ENCODE measurements at regions not wholly inside any gene's neighbourhood (a gene's known extent, or its start where the extent isn't known, plus 50 kb on each side); places are given as distances from the start of the nearest gene placed in this dataset.

DNA sequence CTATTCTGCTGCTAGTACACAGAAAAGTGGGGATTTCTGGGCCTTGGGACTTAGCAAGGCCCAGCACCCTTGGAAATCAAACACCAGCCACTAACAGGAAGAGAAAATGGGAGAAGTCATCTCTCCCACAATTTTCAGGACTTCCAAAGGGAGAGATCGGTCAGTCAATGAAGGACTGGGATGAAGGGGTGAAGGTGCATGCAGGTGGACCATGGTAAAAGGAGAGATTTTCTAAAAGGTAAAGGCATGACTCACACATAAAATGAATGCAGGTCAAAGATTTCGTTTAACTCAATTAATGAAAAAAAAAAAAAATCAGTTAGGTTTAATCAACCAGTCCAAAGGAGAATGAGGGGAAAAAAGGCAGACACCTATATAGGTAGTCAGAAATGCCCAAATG, 176.4 kb upstream of the PROK2 start:
- TF ChIP-seq POLR2AphosphoS5 (IDR thresholded peaks at IDR 0.05; ENCODE audit: insufficient read depth in 1 of 2, low read depth in 1 of 2) (no peak), CTCF (IDR thresholded peaks at IDR 0.05) (no peak)

Data from vagina (tissue), 2 donors.